ENCODE measurements at regions not wholly inside any gene's neighbourhood (a gene's known extent, or its start where the extent isn't known, plus 50 kb on each side); places are given as distances from the start of the nearest gene placed in this dataset.
A peak's percentile ranks its signal among the peaks of the same experiment; 100 is the strongest.

- H3K27ac ChIP-seq (ENCODE audit: low read length), result no peak overlapping the region
- H3K4me1 ChIP-seq (ENCODE audit: control insufficient read depth, insufficient read depth, low read length), result peaks cover 2% of the 10 kb centered on the region
- no peaks in the 10 kb centered on the region for H3K36me3 ChIP-seq (ENCODE audit: control insufficient read depth in 2 of 2, insufficient read depth in 2 of 2, low read length in 2 of 2)
- H3K9me3 ChIP-seq (ENCODE audit: control insufficient read depth in 2 of 2, low read length in 2 of 2), result no peaks in the 10 kb centered on the region
- no peaks in the 10 kb centered on the region for H3K27me3 ChIP-seq (ENCODE audit: control insufficient read depth in 1 of 2, insufficient read depth in 2 of 2, low read length in 2 of 2)
- no peak overlapping the region for H3K9ac ChIP-seq (ENCODE audit: low read length in 2 of 2)
- no peak overlapping the region for H3K4me3 ChIP-seq (ENCODE audit: low read length in 2 of 2)
Measured at GRCh38 chr7:93048136-93048930, 69.4 kb downstream of the SAMD9 start.

DNA sequence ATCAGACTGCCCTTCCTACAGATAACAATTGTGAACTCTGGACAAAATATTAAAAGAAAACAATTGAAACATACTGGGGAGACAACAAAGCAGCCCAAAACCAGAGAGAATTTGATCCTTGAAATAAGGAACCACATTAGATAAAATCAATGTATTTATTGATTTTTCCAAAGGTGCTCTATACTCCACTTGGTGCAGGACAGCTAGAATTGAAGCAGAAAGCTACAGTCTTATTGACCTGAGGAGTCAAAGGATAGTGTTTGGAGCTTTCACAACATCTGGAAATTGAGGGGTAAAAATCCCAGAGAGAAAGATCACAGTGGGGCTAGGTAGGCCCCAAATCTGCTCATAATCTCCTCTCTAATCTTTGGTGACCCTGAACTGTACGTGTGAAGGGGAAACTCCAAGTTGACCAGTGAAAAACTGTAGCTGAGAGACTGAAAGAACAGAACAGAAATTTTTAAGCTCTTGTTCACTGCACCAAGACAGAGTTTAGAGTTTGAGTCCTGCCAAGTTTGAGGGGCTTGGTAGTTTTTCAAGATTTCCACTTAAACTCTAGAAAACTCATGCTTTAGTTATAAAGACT is 70.2 kb downstream of the SAMD9 start:
- H3K4me3 ChIP-seq (ENCODE audit: low read length in 2 of 2), result no peak overlapping the region
- H3K9me3 ChIP-seq (ENCODE audit: control insufficient read depth in 2 of 2, low read length in 2 of 2), result no peaks in the 10 kb centered on the region
- no peaks in the 10 kb centered on the region for H3K27me3 ChIP-seq (ENCODE audit: control insufficient read depth in 1 of 2, insufficient read depth in 2 of 2, low read length in 2 of 2)
- no peak overlapping the region for H3K27ac ChIP-seq (ENCODE audit: low read length)
- no peaks in the 10 kb centered on the region for H3K36me3 ChIP-seq (ENCODE audit: control insufficient read depth in 2 of 2, insufficient read depth in 2 of 2, low read length in 2 of 2)
- H3K9ac ChIP-seq (ENCODE audit: low read length in 2 of 2), result no peak overlapping the region
- H3K4me1 ChIP-seq (ENCODE audit: control insufficient read depth, insufficient read depth, low read length), result peaks cover 5% of the 10 kb centered on the region

DNA sequence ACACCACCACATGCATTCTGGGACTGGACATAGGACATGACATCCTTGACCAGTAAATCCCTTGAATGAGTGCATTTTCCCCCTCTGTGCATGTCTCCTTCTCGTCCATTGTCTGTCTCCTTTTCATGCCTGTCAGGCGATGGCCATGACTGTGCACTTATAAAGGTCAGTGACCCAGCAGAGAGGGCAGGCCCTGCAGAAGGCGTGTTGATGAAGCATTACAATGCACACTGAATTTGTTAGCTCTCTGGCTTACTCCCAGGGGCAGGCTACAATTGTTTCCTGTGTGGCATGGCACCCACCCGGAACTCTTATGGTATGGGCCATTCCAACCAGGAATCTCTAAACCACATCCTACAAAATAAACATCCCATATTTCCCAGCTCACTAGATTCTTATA is 71.1 kb downstream of the SAMD9 start:
- no peak overlapping the region for H3K4me3 ChIP-seq (ENCODE audit: low read length in 2 of 2)
- H3K27me3 ChIP-seq (ENCODE audit: control insufficient read depth in 1 of 2, insufficient read depth in 2 of 2, low read length in 2 of 2), result no peaks in the 10 kb centered on the region
- no peaks in the 10 kb centered on the region for H3K9me3 ChIP-seq (ENCODE audit: control insufficient read depth in 2 of 2, low read length in 2 of 2)
- no peak overlapping the region for H3K9ac ChIP-seq (ENCODE audit: low read length in 2 of 2)
- no peaks in the 10 kb centered on the region for H3K36me3 ChIP-seq (ENCODE audit: control insufficient read depth in 2 of 2, insufficient read depth in 2 of 2, low read length in 2 of 2)
- no peak overlapping the region for H3K27ac ChIP-seq (ENCODE audit: low read length)
- peaks cover 5% of the 10 kb centered on the region for H3K4me1 ChIP-seq (ENCODE audit: control insufficient read depth, insufficient read depth, low read length)

DNA sequence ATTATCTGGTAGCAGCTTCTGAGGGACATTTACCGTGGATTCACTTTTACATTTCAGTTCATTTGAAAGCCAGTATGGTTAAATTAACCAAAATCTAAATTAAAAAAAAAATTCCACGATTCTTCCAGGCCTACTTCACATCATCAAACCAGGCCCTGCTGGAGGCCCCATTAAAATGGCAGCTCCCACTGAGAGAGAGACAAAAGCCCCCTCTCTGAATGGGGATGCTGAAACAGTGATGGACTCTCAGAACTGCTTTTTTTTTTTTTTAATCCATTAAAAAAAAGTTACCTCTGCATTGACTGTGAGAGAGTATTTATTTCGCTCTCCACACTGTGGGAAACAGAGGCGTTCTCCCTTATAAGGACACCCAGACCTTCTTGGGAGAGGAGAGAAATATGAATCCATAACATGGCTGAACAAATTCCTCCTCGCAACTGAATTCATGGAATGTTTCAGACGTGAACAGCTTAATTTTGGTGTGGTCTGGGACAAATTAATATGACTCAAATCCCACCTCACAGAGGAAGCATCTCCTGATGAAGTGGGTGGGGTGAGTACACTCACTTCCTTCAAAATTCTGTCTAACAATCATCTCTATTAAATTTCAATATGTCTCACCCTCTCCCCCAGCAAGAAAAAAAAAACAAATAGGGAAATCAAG is 73.5 kb downstream of the SAMD9 start:
- H3K9ac ChIP-seq (ENCODE audit: low read length in 2 of 2), result no peak overlapping the region
- H3K9me3 ChIP-seq (ENCODE audit: control insufficient read depth in 2 of 2, low read length in 2 of 2), result no peaks in the 10 kb centered on the region
- peaks cover 5% of the 10 kb centered on the region for H3K4me1 ChIP-seq (ENCODE audit: control insufficient read depth, insufficient read depth, low read length)
- H3K36me3 ChIP-seq (ENCODE audit: control insufficient read depth in 2 of 2, insufficient read depth in 2 of 2, low read length in 2 of 2), result no peaks in the 10 kb centered on the region
- no peak overlapping the region for H3K4me3 ChIP-seq (ENCODE audit: low read length in 2 of 2)
- no peaks in the 10 kb centered on the region for H3K27me3 ChIP-seq (ENCODE audit: control insufficient read depth in 1 of 2, insufficient read depth in 2 of 2, low read length in 2 of 2)
- no peak overlapping the region for H3K27ac ChIP-seq (ENCODE audit: low read length)

- Histone ChIP-seq H3K36me3 (ENCODE audit: control insufficient read depth in 2 of 2, insufficient read depth in 2 of 2, low read length in 2 of 2) (no peaks in the 10 kb centered on the region), H3K9me3 (ENCODE audit: control insufficient read depth in 2 of 2, low read length in 2 of 2) (no peaks in the 10 kb centered on the region), H3K27me3 (ENCODE audit: control insufficient read depth in 1 of 2, insufficient read depth in 2 of 2, low read length in 2 of 2) (no peaks in the 10 kb centered on the region), H3K27ac (ENCODE audit: low read length) (no peak overlapping the region), H3K4me1 (ENCODE audit: control insufficient read depth, insufficient read depth, low read length) (peaks cover 5% of the 10 kb centered on the region), H3K4me3 (ENCODE audit: low read length in 2 of 2) (peak overlapping the region; percentile 53 to 66), H3K9ac (ENCODE audit: low read length in 2 of 2) (peak overlapping the region in 1 of 2 donors; percentile 42)
Measured at GRCh38 chr7:93043385-93043985, 74.3 kb downstream of the SAMD9 start.

GRCh38 chr7:93040355-93040754 is 77.4 kb downstream of the SAMD9 start:
- no peaks in the 10 kb centered on the region for H3K36me3 ChIP-seq (ENCODE audit: control insufficient read depth in 2 of 2, insufficient read depth in 2 of 2, low read length in 2 of 2)
- H3K27ac ChIP-seq (ENCODE audit: low read length), result no peak overlapping the region
- H3K4me1 ChIP-seq (ENCODE audit: control insufficient read depth, insufficient read depth, low read length), result peaks cover 5% of the 10 kb centered on the region
- no peaks in the 10 kb centered on the region for H3K9me3 ChIP-seq (ENCODE audit: control insufficient read depth in 2 of 2, low read length in 2 of 2)
- no peak overlapping the region for H3K9ac ChIP-seq (ENCODE audit: low read length in 2 of 2)
- H3K27me3 ChIP-seq (ENCODE audit: control insufficient read depth in 1 of 2, insufficient read depth in 2 of 2, low read length in 2 of 2), result no peaks in the 10 kb centered on the region
- H3K4me3 ChIP-seq (ENCODE audit: low read length in 2 of 2), result no peak overlapping the region

DNA sequence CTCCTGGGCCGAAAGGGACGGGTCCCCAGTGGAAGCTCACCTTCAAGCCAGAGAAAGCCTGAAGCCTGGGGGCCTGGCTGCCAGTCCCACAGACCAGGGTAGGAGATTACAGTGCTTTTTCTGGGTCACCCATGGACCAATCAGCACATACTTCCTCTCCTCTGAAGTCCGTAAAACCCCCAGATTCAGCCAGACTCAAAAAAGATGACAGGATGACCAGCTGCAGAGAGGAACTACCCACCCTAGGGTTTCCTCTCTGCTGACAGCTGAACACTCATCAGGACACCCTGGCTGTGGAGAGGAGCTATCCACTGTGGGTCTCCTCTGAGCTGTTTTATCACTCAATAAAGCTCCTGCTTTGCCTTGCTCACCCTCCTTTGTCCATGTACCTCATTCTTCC is 78.0 kb downstream of the SAMD9 start:
- H3K27ac ChIP-seq (ENCODE audit: low read length), result no peak overlapping the region
- no peak overlapping the region for H3K4me3 ChIP-seq (ENCODE audit: low read length in 2 of 2)
- H3K4me1 ChIP-seq (ENCODE audit: control insufficient read depth, insufficient read depth, low read length), result peaks cover 5% of the 10 kb centered on the region
- H3K9ac ChIP-seq (ENCODE audit: low read length in 2 of 2), result no peak overlapping the region
- H3K27me3 ChIP-seq (ENCODE audit: control insufficient read depth in 1 of 2, insufficient read depth in 2 of 2, low read length in 2 of 2), result no peaks in the 10 kb centered on the region
- H3K9me3 ChIP-seq (ENCODE audit: control insufficient read depth in 2 of 2, low read length in 2 of 2), result no peaks in the 10 kb centered on the region
- no peaks in the 10 kb centered on the region for H3K36me3 ChIP-seq (ENCODE audit: control insufficient read depth in 2 of 2, insufficient read depth in 2 of 2, low read length in 2 of 2)

- Histone ChIP-seq H3K27ac (ENCODE audit: low read length) (no peak overlapping the region), H3K9me3 (ENCODE audit: control insufficient read depth in 2 of 2, low read length in 2 of 2) (no peaks in the 10 kb centered on the region), H3K9ac (ENCODE audit: low read length in 2 of 2) (no peak overlapping the region), H3K27me3 (ENCODE audit: control insufficient read depth in 1 of 2, insufficient read depth in 2 of 2, low read length in 2 of 2) (no peaks in the 10 kb centered on the region), H3K4me1 (ENCODE audit: control insufficient read depth, insufficient read depth, low read length) (peaks cover 5% of the 10 kb centered on the region), H3K36me3 (ENCODE audit: control insufficient read depth in 2 of 2, insufficient read depth in 2 of 2, low read length in 2 of 2) (no peaks in the 10 kb centered on the region), H3K4me3 (ENCODE audit: low read length in 2 of 2) (no peak overlapping the region)
Measured at GRCh38 chr7:93039282-93039681, 78.5 kb downstream of the SAMD9 start.

- no peaks in the 10 kb centered on the region for H3K4me1 ChIP-seq (ENCODE audit: control insufficient read depth, insufficient read depth, low read length)
- H3K9me3 ChIP-seq (ENCODE audit: control insufficient read depth in 2 of 2, low read length in 2 of 2), result no peaks in the 10 kb centered on the region
- no peak overlapping the region for H3K4me3 ChIP-seq (ENCODE audit: low read length in 2 of 2)
- H3K9ac ChIP-seq (ENCODE audit: low read length in 2 of 2), result no peak overlapping the region
- no peak overlapping the region for H3K27ac ChIP-seq (ENCODE audit: low read length)
- H3K27me3 ChIP-seq (ENCODE audit: control insufficient read depth in 1 of 2, insufficient read depth in 2 of 2, low read length in 2 of 2), result no peaks in the 10 kb centered on the region
- no peaks in the 10 kb centered on the region for H3K36me3 ChIP-seq (ENCODE audit: control insufficient read depth in 2 of 2, insufficient read depth in 2 of 2, low read length in 2 of 2)
Measured at GRCh38 chr7:93036807-93037206, 81.0 kb downstream of the SAMD9 start.

- H3K27ac ChIP-seq (ENCODE audit: low read length), result no peak overlapping the region
- no peak overlapping the region for H3K4me3 ChIP-seq (ENCODE audit: low read length in 2 of 2)
- H3K9me3 ChIP-seq (ENCODE audit: control insufficient read depth in 2 of 2, low read length in 2 of 2), result no peaks in the 10 kb centered on the region
- no peaks in the 10 kb centered on the region for H3K36me3 ChIP-seq (ENCODE audit: control insufficient read depth in 2 of 2, insufficient read depth in 2 of 2, low read length in 2 of 2)
- H3K27me3 ChIP-seq (ENCODE audit: control insufficient read depth in 1 of 2, insufficient read depth in 2 of 2, low read length in 2 of 2), result no peaks in the 10 kb centered on the region
- no peak overlapping the region for H3K9ac ChIP-seq (ENCODE audit: low read length in 2 of 2)
- no peaks in the 10 kb centered on the region for H3K4me1 ChIP-seq (ENCODE audit: control insufficient read depth, insufficient read depth, low read length)
Measured at GRCh38 chr7:93036149-93036640, 81.6 kb downstream of the SAMD9 start.
